SK-N-SH treated with all-trans-retinoic acid at 6 μM for 48 hours (cell line): ENCODE measurements at regions not wholly inside any gene's neighbourhood (a gene's known extent, or its start where the extent isn't known, plus 50 kb on each side); places are given as distances from the start of the nearest gene placed in this dataset.

Experiments used
- ATAC-seq: fragments of 200-7000 bp; cut with Tn5 transposase; 3 replicates; pipeline ENCODE4 v1.9.1; 2020; ENCODE audit warnings: mild to moderate bottlenecking, moderate library complexity
- ARNTL ChIP-seq: fragments of 450-650 bp; formaldehyde crosslinking; IDR thresholded peaks from 2 replicates; pipeline ENCODE4 v1.5.0; 2020; ENCODE audit warnings: low read depth, mild to moderate bottlenecking, moderate library complexity, borderline replicate concordance
- BACH2 ChIP-seq: fragments of 250-450 bp; sonication (Bioruptor Pico); IDR thresholded peaks from 2 replicates; pipeline ENCODE4 v1.9.0; 2021; ENCODE audit warnings: mild to moderate bottlenecking, borderline replicate concordance
- CSDC2 ChIP-seq: fragments of 250-450 bp; sonication (Bioruptor Pico); IDR thresholded peaks from 2 replicates; pipeline ENCODE4 v1.5.0; 2020; ENCODE audit warnings: mild to moderate bottlenecking, moderate library complexity
- ESRRG ChIP-seq: fragments of 250-450 bp; sonication (Bioruptor Pico); IDR thresholded peaks from 2 replicates; pipeline ENCODE4 v1.6.1; 2021; ENCODE audit warnings: mild to moderate bottlenecking
- GLIS3 ChIP-seq: fragments of 250-450 bp; sonication (Bioruptor Pico); IDR thresholded peaks from 2 replicates; pipeline ENCODE4 v1.5.0; 2020; ENCODE audit warnings: mild to moderate bottlenecking, moderate library complexity
- ISL1 ChIP-seq: fragments of 250-450 bp; sonication (Bioruptor Pico); IDR thresholded peaks from 2 replicates; pipeline ENCODE4 v2.1.2; 2022; ENCODE audit warnings: mild to moderate bottlenecking, moderate library complexity
- OSR1 ChIP-seq: fragments of 250-450 bp; sonication (Bioruptor Pico); IDR thresholded peaks from 2 replicates; pipeline ENCODE4 v1.8.0; 2022; ENCODE audit warnings: moderate library complexity, mild to moderate bottlenecking, inconsistent platforms
- PPARA ChIP-seq: fragments of 250-450 bp; sonication (Bioruptor Pico); IDR thresholded peaks from 2 replicates; pipeline ENCODE4 v1.5.0; 2020; ENCODE audit warnings: mild to moderate bottlenecking, borderline replicate concordance
- SNAI2 ChIP-seq: fragments of 250-450 bp; sonication (Bioruptor Pico); IDR thresholded peaks from 2 replicates; pipeline ENCODE4 v1.5.0; 2020; ENCODE audit warnings: mild to moderate bottlenecking, moderate library complexity
- TCF4 ChIP-seq: fragments of 250-450 bp; sonication (Bioruptor Pico); IDR thresholded peaks from 2 replicates; pipeline ENCODE4 v1.8.0; 2021; ENCODE audit warnings: mild to moderate bottlenecking, moderate library complexity, borderline replicate concordance
- TOX ChIP-seq: fragments of 250-450 bp; sonication (Bioruptor Pico); IDR thresholded peaks from 2 replicates; pipeline ENCODE4 v1.8.0; 2021; ENCODE audit warnings: mild to moderate bottlenecking, moderate library complexity, borderline replicate concordance
- ZC3H10 ChIP-seq: fragments of 250-450 bp; sonication (Bioruptor Pico); IDR thresholded peaks from 2 replicates; pipeline ENCODE4 v1.5.1; 2021; ENCODE audit warnings: mild to moderate bottlenecking, moderate library complexity
- ZFP3 ChIP-seq: fragments of 250-450 bp; sonication (Bioruptor Pico); IDR thresholded peaks from 2 replicates; pipeline ENCODE4 v1.5.0; 2020; ENCODE audit warnings: mild to moderate bottlenecking, moderate library complexity
- ZFP30 ChIP-seq: fragments of 450-650 bp; formaldehyde crosslinking; IDR thresholded peaks from 2 replicates; pipeline ENCODE4 v1.5.0; 2022; ENCODE audit warnings: mild to moderate bottlenecking, moderate library complexity
- ZNF565 ChIP-seq: fragments of 450-650 bp; formaldehyde crosslinking; conservative IDR thresholded peaks from 2 replicates; pipeline ENCODE4 v1.5.0; 2020; ENCODE audit warnings: low read depth, mild to moderate bottlenecking, moderate library complexity
- ZNF70 ChIP-seq: fragments of 450-650 bp; formaldehyde crosslinking; IDR thresholded peaks from 2 replicates; pipeline ENCODE4 v1.5.0; 2020; ENCODE audit warnings: mild to moderate bottlenecking, moderate library complexity
- ZNF8 ChIP-seq: fragments of 450-650 bp; formaldehyde crosslinking; IDR thresholded peaks from 2 replicates; pipeline ENCODE4 v1.5.0; 2020; ENCODE audit warnings: mild to moderate bottlenecking, moderate library complexity
- TF ChIP-seq, protein P1 (sequence below): fragments of 250-450 bp; sonication (Bioruptor Pico); IDR thresholded peaks from 2 replicates; pipeline ENCODE4 v1.5.0; 2020; ENCODE audit warnings: mild to moderate bottlenecking, moderate library complexity
- TF ChIP-seq, protein P2 (sequence below): fragments of 250-450 bp; sonication (Bioruptor Pico); IDR thresholded peaks from 2 replicates; pipeline ENCODE4 v1.8.0; 2020; ENCODE audit warnings: mild to moderate bottlenecking, moderate library complexity, borderline replicate concordance
- TF ChIP-seq, protein P3 (sequence below): fragments of 250-450 bp; sonication (Bioruptor Pico); IDR thresholded peaks from 2 replicates; pipeline ENCODE4 v1.5.1; 2021; ENCODE audit warnings: mild to moderate bottlenecking, moderate library complexity
- TF ChIP-seq, protein P4 (sequence below): fragments of 250-450 bp; sonication (Bioruptor Pico); IDR thresholded peaks from 2 replicates; pipeline ENCODE4 v1.5.1; 2020; ENCODE audit warnings: low read depth, mild to moderate bottlenecking, moderate library complexity

DNA sequence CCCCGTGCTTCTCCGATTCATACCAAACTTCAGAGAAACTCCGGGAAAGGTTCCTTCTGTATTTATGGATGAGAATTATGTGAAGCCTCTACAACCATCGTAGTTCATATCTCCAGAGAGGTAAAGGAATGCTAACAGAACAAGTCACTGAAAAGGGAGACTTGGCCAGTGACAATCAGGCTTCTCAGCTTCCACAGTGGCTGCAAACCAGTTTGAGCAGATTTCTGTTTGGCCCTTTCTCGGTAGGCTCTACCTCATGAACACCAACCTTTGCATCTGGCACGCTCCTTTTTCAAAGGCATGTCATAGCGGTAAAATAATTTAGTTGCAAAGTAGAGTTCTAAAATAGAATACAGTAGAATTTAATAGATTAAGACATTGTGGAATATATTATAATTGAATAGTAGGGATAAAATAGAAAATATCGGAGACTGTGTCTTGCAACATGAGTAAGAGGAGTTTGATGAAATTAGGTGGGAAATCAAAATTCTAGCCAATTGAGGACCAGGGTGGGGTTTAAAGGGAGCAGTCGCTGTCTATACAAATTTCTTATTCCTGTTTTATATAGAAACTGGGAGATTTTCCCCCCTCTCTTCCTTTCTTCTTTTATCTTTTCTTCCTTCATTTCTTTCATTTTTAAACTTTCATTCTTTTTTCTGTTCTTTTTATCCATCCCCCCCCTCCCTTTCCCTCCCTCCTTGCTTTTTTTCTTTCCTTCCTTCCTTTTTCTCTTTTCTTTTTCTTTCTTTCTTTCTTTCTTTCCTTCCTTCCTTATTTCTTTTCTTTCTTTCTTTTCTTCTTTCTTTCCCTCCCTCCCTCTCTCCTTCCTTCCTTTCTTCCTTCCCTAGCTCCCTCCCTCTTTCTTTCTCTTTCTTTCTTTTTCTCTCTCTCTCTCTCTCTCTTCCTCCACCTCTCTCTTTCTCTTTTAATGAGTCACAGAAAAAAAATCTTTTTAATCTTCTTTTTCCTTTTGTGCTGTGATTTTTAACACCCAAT lies 161.5 kb upstream of the KLF6 start:
- TF ChIP-seq, protein P1, sequence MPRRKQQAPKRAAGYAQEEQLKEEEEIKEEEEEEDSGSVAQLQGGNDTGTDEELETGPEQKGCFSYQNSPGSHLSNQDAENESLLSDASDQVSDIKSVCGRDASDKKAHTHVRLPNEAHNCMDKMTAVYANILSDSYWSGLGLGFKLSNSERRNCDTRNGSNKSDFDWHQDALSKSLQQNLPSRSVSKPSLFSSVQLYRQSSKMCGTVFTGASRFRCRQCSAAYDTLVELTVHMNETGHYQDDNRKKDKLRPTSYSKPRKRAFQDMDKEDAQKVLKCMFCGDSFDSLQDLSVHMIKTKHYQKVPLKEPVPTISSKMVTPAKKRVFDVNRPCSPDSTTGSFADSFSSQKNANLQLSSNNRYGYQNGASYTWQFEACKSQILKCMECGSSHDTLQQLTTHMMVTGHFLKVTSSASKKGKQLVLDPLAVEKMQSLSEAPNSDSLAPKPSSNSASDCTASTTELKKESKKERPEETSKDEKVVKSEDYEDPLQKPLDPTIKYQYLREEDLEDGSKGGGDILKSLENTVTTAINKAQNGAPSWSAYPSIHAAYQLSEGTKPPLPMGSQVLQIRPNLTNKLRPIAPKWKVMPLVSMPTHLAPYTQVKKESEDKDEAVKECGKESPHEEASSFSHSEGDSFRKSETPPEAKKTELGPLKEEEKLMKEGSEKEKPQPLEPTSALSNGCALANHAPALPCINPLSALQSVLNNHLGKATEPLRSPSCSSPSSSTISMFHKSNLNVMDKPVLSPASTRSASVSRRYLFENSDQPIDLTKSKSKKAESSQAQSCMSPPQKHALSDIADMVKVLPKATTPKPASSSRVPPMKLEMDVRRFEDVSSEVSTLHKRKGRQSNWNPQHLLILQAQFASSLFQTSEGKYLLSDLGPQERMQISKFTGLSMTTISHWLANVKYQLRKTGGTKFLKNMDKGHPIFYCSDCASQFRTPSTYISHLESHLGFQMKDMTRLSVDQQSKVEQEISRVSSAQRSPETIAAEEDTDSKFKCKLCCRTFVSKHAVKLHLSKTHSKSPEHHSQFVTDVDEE (CRISPR knock-in tag): no peak
- no peak for TF ChIP-seq CSDC2 (CRISPR knock-in tag)
- ATAC-seq: no peak; the same call in 1 of the 3 replicates

DNA sequence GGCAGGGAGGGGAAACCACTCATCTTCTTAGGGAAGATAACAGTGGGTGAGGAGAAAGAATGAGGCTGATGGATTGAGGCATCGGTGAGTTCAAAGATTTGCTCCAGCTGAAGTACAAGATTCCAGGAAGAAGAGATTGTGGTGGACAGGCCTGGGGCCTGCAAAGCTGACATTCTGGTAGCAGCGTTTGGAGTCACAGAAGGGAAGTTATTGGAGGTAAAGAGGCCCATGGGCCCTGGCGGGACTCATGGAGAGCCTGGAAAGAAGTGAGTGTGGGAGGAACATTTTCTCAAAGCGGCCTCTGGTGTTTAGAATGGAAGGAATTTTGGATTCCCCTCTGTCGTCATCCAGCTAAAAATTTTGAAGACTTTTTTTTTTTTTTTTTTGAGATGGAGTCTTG lies 160.0 kb upstream of the KLF6 start:
- ATAC-seq: no peak
- TF ChIP-seq ZNF70 (no peak), ESRRG (no peak), ARNTL (CRISPR knock-in tag) (no peak), ZNF8 (no peak), TOX (CRISPR knock-in tag) (no peak)
- TF ChIP-seq, protein P2, sequence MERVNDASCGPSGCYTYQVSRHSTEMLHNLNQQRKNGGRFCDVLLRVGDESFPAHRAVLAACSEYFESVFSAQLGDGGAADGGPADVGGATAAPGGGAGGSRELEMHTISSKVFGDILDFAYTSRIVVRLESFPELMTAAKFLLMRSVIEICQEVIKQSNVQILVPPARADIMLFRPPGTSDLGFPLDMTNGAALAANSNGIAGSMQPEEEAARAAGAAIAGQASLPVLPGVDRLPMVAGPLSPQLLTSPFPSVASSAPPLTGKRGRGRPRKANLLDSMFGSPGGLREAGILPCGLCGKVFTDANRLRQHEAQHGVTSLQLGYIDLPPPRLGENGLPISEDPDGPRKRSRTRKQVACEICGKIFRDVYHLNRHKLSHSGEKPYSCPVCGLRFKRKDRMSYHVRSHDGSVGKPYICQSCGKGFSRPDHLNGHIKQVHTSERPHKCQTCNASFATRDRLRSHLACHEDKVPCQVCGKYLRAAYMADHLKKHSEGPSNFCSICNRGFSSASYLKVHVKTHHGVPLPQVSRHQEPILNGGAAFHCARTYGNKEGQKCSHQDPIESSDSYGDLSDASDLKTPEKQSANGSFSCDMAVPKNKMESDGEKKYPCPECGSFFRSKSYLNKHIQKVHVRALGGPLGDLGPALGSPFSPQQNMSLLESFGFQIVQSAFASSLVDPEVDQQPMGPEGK (CRISPR knock-in tag): no peak
- TF ChIP-seq, all 23 proteins: peak for 0

DNA sequence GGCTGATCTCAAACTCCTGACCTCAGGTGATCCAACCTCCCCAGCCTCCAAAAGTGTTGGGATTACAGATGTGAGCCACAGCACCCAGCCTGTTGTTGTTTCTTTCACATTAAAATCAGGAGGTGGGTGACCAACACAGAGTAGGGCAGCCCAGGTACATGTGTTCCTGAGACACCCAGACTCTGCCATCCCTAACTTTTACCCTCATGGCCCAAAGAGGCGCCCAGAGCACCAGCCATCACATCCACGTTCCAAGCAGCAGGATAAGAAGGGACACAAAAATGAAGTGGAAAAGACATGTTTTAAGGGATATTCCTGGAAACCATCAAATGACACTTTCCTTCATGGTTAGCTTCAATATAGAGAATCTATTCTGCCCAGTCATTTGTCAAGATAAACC lies 159.6 kb upstream of the KLF6 start:
- TF ChIP-seq ZNF70 (no peak), TCF4 (CRISPR knock-in tag) (no peak), ZC3H10 (CRISPR knock-in tag) (no peak), ESRRG (no peak), GLIS3 (CRISPR knock-in tag) (no peak), OSR1 (CRISPR knock-in tag) (no peak), ZFP30 (CRISPR knock-in tag) (no peak), SNAI2 (CRISPR knock-in tag) (no peak), ZNF8 (no peak), CSDC2 (CRISPR knock-in tag) (no peak), ARNTL (CRISPR knock-in tag) (no peak), ZFP3 (CRISPR knock-in tag) (no peak), BACH2 (CRISPR knock-in tag) (no peak), PPARA (CRISPR knock-in tag) (no peak), ISL1 (CRISPR knock-in tag) (no peak), ZNF565 (CRISPR knock-in tag) (no peak)
- TF ChIP-seq, protein P2 (CRISPR knock-in tag): no peak
- TF ChIP-seq, protein P3, sequence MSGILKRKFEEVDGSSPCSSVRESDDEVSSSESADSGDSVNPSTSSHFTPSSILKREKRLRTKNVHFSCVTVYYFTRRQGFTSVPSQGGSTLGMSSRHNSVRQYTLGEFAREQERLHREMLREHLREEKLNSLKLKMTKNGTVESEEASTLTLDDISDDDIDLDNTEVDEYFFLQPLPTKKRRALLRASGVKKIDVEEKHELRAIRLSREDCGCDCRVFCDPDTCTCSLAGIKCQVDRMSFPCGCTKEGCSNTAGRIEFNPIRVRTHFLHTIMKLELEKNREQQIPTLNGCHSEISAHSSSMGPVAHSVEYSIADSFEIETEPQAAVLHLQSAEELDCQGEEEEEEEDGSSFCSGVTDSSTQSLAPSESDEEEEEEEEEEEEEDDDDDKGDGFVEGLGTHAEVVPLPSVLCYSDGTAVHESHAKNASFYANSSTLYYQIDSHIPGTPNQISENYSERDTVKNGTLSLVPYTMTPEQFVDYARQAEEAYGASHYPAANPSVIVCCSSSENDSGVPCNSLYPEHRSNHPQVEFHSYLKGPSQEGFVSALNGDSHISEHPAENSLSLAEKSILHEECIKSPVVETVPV: no peak
- TF ChIP-seq, protein P4, sequence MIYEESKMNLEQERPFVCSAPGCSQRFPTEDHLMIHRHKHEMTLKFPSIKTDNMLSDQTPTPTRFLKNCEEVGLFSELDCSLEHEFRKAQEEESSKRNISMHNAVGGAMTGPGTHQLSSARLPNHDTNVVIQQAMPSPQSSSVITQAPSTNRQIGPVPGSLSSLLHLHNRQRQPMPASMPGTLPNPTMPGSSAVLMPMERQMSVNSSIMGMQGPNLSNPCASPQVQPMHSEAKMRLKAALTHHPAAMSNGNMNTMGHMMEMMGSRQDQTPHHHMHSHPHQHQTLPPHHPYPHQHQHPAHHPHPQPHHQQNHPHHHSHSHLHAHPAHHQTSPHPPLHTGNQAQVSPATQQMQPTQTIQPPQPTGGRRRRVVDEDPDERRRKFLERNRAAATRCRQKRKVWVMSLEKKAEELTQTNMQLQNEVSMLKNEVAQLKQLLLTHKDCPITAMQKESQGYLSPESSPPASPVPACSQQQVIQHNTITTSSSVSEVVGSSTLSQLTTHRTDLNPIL (CRISPR knock-in tag): no peak

More for the DNA sequence above, 159.6 kb upstream of the KLF6 start:
- ATAC-seq: no peak
